A172 (cell line): ENCODE measurements at regions not wholly inside any gene's neighbourhood (a gene's known extent, or its start where the extent isn't known, plus 50 kb on each side); places are given as distances from the start of the nearest gene placed in this dataset.

ENCODE experiments used
- DNase-seq: peaks from one replicate; pipeline ENCODE4 v3.0.0-alpha.2; 2015; ENCODE audit warnings: low spot score

DNA sequence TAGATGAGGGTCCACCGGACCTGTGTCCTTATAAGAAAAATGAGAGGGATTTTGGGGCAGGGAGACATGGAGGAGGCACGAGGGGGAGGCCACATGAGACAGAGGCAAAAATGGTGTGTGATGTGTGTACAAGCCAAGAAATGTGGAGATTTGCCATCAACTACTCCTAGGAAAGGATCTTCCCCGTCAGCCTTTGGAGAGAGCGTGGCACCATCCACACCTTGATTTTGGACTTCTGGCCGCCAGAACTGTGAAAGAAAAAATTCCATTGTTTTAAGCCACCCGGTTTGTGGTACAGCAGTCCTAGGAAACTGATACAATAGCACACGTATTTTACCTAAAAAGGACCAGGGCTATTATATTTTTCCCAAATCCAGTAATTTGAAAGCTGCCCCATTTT is 829.0 kb upstream of the SALL3 start:
- no peak for DNase-seq

DNA sequence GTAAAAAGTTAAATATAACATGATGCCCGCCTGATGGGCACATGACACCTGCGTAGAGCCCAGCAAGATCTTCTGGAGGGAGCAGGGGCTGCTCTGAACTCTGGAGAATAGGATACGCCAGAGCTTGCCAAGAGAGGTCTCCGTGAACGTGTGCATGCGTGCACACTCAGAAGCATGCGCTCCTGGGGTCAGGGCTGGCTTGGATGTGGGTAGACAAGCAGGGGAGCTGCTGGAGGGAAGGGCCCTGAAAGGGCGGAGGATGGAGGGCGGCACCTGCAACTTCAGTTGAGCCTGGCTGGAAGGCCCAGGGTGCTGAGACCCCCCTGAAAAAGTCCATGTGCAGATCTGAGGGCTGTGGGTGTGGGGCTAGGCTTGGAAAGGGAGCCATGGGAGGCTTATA is 828.4 kb upstream of the SALL3 start:
- no peak for DNase-seq

DNA sequence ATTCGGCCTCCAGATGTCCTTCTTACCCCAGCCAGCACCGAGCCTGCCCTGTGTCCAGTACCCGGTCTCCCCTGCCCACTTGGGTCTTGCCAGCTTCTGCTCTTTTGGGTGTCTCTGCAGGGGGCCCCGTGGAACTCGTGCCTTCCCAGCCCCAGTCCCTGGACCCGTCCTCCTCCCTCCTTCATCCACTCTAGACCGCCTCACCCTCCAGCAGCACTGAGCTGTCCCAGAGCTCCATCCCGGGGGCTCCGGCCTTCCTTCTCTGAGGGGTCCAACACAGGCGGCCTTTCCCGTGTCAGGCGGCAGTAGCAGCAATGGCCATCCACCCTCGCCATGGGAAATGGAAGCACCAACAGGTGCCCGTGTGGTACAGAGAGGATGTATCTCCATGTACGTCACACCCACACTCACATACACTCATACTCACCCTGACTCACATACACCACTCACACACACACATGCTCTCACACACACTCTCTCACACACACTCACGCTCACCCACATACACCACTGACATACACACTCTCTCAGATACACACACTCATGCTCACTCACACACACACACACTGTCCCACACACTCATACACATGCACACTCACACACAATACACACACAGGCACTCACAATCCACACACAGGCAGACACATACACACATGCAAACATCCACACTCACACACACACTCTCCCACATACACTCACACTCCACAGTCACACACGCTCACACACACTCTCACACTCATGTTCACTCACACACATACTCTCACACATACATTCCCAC is 827.5 kb upstream of the SALL3 start:
- no peak for DNase-seq

DNA sequence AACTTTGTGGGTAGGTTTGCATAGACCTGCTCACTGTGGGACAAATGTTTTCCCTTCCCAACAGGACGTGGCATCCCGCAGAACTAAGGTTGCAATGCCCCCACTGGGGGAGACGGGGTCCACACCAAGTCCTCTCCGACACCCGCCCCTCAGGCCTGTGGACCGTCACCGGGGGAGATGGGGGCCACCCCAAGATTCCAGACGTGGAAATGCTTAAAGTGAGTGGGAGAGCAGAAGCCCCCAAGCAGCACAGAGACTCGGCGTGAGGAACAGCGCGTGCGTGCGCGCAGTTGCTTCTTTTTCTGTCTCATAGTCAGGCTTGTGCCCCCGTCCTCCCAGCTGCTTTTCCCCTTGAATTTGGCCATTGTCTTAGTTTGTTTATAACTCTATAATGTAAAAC is 826.3 kb upstream of the SALL3 start:
- no peak for DNase-seq

DNA sequence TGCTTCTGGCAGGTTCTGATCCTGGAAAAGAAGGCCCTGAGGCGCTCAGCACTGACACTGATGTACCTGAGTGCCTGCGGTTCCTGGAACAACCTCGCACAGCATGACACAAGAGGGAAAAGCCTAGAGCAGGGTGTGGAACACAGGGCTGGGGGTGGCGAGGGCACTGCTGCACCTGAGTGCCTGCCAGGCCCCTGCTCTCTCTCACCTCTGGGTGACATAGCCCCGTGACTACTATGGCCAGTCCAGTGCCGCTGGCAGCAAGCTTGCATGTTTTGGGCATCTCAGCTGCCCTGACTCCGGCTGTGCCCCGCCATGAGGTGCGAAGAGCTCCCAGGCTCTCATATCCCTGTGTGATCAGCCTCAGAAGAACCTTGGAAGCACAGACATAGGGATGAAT is 825.2 kb upstream of the SALL3 start:
- DNase-seq = no peak

DNA sequence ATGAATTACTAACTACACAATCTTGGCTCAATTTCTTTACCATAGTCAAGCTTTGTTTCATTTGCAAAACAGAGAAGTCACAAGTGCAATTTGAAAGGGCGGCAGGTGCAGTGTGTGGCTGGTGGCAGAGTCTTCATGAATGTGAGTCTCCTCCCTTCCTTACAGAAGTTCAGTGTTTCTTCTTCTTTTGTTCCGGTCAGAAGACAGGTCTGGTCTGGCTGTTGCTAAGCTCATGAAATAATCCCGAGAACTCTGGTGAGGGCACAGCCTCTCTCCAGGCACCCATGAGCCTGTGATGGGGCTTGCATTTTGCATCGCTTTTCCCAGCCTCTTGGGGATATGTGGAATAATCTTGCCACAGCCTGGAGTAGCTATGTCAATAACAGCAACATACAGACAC is 824.8 kb upstream of the SALL3 start:
- no peak for DNase-seq

DNA sequence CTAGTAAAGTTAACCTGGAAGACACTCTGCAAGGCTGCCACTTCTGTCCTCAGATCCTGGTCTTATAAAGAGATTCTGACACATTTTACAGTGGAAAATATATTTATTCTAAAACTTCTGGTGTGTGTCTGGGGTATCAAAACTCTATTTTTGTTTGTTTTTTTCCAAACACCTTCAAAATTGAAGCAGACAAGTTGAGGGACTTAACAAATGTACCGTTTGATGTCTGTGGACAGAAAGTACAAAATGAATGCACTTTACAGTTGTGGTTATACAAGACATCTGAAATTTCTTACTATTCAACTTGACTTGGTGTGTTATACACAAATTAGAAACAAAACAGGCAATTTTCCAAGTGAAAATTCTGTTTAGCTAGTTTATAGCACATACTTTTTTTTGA is 823.2 kb upstream of the SALL3 start:
- no peak for DNase-seq

DNA sequence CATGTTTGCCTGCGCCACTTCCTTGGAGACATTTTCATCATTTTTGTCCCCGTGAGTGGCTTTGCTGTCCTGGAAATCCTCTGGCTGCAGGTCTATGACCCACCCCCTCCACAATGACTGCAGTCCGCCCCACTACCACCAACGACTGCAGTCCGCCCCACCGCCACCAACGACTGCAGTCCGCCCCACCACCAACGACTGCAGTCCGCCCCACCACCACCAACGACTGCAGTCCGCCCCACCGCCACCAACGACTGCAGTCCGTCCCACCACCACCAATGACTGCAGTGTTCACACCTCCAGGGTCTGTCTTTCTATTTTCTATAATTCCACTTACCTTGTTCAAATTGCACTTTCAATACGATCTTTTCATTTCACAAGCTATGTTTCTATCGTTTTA is 820.7 kb upstream of the SALL3 start:
- no peak for DNase-seq

DNA sequence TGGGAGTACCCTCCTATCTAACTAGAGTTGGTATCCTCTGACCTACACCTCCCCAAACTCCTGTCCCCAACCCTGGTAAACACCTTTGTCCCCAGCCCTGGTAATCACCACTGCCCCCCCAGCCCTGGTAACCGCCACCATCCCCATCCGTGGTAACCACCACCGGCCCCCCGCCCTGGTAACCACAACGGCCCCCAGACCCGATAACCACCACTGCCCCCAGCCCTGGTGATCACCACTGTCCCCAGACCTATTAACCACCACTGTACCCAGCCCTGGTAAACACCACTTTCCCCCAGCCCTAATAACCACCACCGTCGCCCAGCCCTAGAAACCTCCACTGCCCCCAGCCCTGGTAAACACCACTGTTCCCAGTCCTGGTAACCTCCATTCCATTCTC is 820.2 kb upstream of the SALL3 start:
- no peak for DNase-seq

DNA sequence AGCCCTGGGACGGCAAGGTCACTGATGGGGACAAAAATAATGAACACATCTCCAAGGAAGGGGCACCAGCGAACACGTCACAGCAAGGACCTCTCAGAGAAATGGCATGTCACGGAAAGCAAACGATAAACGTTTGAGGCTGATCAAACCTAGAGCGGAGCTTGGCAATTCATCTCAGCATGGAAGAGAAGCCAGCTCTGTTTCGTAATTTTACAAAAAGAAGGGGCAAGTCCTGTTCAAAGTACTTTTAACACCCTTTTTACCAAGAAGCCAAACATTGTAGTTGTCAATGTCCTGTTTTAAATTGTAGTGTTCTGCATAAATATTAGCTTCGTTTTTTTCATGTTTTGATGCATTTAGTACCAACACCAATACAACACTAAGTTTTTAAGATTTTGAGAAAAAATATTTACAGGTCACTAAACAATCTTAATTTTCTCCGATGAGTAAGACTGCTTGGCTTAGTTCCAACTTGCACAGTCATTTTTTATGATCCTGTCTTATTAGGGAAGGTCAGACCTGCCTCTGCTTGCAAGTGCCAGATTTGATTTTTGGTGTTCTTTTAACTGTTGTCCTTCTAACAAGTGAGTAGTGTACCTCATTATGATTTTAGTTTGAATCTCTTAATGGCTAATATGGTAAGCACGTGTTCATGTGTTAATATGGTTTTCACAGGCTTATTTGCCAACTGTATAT is 818.5 kb upstream of the SALL3 start:
- DNase-seq = no peak

DNA sequence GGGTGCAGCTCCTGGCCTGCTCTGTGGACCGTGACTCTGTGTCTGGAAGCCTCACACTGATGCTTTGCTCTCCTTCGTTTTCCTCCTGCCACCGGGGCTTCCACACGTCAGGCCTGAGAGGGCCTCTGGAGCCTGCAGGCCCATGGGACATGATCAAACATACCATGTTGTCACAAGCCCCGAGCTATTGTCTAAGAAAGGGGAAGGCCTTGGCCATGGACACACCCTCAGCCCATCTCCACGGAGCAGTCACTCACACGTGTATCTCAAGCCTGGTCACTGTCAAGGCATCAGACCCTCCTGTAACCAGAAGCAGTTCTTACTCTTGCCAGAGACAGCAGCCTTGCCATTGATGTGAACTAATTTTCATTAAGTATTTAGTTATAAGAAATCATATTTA is 814.1 kb upstream of the SALL3 start:
- no peak for DNase-seq

DNA sequence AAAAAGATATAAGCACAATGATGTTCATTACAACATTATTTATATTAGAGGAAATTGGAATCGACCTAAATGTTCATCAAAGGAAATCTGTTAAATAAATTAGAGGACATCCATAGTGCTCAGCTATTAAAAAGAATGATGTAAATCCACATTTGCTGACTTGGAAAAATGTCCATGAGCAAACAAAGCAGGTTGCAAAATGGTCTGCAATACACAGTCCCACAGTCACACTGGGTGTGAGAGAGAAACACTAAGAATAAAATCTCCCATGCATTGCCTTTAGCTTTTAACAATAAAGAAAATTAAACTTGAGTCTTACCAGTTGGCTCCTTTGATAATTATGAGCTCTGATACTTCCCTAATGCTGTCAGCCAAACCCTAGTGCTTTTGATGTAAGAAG is 811.1 kb upstream of the SALL3 start:
- no peak for DNase-seq

DNA sequence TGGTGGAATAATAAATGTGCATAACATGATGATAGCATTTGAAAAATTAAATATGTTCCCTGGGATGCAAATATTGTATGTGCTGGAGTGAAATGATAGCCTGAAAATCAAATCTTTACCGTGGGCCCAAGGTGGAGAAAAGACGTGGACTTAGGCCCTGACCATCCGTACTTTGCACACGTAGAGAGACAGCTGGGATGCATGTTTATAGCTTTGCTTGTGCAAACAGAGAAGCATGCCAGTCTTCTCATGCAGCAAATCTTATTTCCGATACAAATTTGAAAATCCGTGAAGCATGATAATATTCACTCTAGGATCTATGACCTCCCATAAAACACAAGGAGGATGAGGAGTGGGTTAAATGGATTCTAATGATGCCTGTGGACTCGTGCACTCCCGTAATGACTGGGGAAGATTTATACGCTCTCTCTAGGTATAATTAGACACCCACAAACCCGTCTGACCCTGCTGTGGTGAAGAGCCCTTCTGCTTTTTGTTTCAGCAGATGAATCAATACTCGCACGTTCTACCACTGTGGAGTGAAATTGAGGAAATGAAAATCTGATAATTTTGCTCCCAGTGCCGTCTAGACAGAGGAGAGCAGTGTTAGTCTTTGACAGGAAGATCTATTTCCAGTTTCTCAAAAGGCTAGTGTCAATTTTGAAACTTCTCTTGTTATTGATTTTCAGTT is 810.3 kb upstream of the SALL3 start:
- no peak for DNase-seq

DNA sequence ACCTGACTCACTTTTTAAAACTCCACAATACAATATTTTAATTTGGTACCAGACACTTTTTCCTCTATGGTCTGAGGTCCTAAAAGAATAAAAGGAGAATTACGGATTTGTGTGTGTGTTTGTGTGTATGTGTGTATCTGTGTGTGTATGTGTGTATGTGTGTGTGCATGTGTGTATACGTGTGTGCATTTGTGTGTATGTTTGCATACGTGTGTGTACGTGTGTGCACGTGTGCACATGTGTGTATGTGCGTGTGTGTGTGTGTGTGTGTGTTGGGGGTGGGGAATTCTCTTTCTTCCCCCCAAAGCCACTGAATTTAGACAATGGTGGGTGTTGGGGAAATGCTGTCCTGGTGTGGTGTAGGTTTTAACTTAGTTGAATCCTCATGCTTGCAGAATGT is 807.7 kb upstream of the SALL3 start:
- no peak for DNase-seq

DNA sequence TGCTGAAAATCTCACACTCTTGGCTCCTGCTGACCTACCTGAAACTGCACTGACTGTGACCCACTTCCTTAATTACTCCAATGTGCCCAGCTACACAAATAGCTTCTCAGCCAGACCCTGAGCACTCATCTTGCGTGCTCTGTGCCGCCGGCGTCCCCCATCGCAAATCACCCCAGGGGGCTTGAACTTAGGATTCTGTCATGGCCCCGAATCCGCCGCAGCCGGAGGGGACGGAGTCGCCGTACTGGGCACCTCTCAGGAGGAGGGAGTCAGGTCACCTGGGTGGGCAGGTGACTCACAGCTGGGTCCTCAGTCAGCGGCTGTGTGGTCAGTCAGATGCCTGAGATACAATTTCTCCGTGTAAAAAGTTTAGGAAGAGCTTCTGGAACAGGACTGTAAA is 804.9 kb upstream of the SALL3 start:
- DNase-seq = no peak

DNA sequence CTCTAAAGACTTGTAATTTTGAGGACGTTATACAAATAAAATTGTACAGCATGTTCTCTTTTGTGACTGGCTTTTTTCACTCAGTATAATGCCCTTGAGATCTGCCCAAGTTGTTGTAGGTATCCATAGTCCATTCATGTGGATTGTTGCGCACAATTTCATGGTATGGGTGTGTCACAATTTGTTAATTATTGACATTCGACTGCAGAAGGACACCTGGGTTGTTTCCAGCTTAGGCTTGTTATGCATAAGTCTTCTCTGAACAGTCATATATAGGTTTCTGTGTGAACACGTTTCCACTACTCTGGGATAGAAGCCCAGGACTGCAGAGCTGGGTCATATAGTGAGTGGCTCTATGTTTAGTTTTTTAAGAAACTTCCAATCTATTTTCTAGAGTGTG is 800.8 kb upstream of the SALL3 start:
- DNase-seq = no peak

DNA sequence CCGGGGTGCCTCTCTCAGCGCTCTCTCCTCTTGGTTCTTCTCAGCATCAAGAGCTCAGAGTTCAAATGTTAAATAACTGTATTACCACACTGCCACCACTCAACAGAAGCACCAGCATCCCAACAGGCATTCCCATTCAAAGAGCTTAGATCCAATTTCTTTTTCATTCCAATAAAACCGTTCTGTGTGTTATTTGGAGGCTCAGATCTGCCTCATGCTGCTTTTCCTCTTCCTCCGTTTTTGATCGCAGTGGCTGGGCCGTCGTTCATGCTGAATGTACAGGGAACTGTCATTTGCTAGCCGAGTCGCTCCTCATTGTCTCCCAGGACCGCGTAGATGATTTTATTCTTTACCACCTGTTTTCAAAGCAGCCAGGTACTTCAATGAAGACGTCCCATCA is 798.9 kb upstream of the SALL3 start:
- DNase-seq = no peak

DNA sequence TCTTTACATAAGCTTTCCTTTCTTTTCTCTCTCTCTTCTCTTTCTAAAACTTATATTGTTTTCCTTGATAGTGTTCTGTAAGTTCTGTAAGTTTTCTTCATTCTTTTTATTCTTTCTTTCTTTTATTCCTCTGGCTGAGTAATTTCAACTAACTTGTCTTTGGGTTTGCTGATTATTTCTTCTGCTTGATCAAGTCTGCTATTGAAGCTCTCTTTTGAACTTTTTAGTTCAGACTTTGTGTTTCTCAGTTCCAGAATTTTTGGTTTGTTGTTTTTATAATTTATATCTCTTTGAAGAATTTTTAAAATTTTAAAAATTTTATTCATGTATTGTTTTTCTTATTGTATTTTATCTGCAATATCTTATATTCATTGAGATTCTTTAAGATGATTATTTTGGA is 795.8 kb upstream of the SALL3 start:
- DNase-seq = no peak

DNA sequence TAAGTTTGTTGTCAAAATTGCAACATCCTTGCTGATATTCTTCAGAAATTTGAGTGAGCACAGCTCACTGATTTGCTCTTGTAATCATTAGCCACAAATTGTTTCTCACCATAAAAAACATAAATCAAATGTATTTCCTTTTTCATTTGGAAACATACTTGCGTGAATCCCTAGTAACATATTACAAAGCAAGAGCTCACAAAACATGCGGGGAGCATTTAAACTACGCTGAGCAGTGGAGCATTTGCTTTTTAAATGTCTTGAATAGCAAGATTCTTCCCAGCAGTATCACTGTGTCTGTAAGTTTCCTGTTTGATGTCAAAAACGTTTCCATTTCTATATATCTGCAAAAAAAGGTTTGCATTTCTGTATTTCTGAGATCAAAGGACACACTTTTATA is 788.3 kb upstream of the SALL3 start:
- DNase-seq = no peak

DNA sequence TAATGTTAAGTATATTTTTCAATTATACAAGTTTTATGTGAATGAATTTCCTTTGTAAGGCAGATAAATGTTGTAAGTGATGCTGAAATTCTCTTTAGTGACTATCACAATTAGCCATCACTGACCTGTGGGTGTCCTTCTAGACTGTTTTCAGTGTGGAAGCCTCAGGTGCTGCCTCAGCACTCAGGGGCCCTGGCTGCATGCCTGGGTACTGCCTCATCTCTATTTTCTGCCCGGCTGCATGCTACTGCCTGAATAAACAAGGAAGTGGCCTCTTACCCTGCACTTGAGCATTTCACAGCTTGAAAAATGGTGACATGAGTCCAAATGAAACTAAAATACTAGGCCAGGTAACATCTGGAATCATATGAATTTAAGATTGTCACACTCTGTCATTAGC is 787.6 kb upstream of the SALL3 start:
- no peak for DNase-seq

DNA sequence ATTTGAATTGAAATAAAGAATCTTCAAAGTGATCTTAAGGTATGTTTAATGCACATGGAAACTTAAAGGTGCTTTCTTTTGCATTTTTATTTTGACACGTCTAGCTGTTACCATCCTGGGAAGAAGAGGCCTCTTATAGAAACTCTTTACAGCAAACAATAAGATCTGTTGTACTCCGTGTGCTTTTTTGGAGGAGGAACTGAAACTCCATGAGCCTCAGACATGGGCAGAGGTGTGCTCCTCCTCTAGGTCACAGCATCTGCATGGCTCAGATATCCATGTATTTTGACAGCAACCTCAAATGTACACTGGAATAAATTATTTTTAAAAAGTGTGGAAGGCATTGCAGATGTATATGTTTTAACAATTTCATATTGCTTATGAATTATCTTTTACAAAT is 783.3 kb upstream of the SALL3 start:
- DNase-seq = no peak

DNA sequence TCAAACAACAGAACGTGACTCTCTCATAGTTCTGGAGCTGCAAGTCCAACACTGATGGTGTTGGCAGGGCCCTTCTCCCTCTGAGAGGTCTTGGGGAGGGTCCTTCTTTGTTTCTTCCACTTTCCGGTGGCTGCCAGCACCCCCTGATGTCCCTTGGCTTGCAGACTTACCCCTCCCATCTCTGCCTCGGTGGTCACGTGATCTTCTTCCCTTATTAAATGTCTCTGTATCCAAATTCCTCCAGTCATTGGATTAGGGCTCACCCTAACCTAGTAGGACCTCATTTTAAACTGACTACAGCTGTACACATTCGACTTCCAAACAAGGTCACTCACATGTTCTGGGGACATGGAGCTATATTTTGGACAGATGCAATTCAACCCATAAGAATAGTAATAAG is 780.6 kb upstream of the SALL3 start:
- no peak for DNase-seq

DNA sequence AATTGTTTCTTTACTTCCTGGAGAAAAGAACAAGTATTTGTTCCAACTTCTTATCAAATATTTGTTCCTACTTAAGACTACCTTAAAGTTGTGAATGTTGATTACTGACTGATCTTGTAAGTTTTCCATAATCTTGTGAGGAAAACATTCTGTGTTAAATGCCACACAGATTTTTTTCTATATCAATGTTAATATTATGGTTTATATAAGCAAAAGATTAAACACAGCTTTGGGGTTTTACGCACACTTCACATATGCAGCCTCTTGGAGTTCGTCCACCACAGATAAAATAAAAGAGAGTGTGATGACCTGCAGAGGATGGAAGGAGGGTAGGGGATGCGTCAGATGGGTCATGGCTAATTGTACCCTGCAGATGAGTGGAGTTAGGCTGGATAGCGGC is 780.0 kb upstream of the SALL3 start:
- no peak for DNase-seq
